Stromal cell of bone marrow (primary cell): ENCODE measurements at regions not wholly inside any gene's neighbourhood (a gene's known extent, or its start where the extent isn't known, plus 50 kb on each side); places are given as distances from the start of the nearest gene placed in this dataset.
A peak's percentile ranks its signal among the peaks of the same experiment; 100 is the strongest.
"Not testable (repeated sequence)": the region's sequence is repeated elsewhere in the genome, so short reads cannot be mapped to it uniquely, and the experiment has no call there.

Source experiments
- DNase-seq: peaks from one replicate; pipeline ENCODE4 v3.0.0-alpha.2; 2012; ENCODE audit warnings: low read depth

GRCh38 chr3:76198086-76198485 lies 412.7 kb upstream of the ZNF717 start:
- DNase-seq, result no peak

DNA sequence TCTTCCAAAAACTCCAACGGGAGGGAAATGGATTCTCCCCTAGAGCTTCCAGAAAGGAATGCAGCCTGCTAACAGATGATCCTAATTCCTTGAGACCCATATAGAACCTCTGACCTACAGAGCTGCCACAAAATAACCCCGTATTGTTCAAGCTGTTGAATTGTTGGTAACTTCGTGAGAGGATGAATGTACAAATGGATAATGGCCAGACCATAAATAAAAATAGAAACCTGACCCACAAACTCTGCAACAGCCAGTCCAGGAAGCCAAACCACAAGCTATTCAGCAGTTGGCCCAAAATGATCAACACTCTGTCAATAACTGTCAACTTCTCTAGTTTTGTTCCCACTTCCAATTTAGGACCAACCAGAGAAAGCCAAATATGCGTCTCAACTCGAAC lies 414.0 kb upstream of the ZNF717 start:
- no peak for DNase-seq

- DNase-seq, result no peak
These were observed 418.2 kb upstream of the ZNF717 start for GRCh38 chr3:76203578-76203977.

GRCh38 chr3:76206346-76206745 lies 421.0 kb upstream of the ZNF717 start:
- no peak for DNase-seq

GRCh38 chr3:76212679-76213078 lies 427.3 kb upstream of the ZNF717 start:
- no peak for DNase-seq

DNA sequence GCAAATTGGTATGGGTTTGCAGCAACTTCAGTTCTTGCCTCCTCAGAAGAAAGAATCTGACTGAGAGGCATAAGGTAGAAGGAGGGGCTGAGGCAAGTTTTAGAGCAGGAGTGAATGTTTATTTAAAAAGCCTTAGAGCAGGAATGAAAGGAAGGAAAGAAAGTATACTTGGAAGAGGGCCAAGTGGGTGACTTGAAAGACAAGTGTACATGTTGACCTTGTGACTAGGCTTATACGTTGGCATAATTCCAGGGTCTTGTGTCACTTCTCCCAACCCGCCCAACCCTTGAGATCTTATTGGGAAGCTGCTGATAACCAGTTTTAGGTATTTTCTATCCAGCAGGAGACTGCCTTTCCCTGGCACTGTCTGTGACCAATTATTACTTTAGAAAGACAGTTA lies 436.9 kb upstream of the ZNF717 start:
- DNase-seq, result no peak

- DNase-seq, result no peak
These were observed 445.9 kb upstream of the ZNF717 start for GRCh38 chr3:76231258-76231657.

- no peak for DNase-seq
These were observed 457.8 kb upstream of the ZNF717 start for GRCh38 chr3:76242886-76243753.

DNA sequence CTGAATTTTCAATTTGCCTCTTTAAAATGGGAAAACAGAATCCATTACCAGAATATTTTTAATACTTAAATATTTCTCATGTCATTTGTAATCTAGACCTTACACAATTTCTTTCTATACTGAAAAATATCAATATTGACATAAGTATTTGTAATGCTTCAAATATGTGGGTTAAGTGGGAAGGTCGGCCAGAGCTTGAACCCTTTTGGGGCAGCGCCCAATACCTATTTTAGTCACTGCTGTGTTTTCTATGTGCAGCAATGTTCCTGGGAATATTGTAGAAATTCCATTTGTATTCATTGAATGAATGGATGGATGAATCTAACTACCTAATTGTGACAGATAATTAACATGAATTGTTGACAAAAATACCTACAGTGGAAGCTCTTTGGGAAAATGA lies 459.7 kb upstream of the ZNF717 start:
- no peak for DNase-seq

DNA sequence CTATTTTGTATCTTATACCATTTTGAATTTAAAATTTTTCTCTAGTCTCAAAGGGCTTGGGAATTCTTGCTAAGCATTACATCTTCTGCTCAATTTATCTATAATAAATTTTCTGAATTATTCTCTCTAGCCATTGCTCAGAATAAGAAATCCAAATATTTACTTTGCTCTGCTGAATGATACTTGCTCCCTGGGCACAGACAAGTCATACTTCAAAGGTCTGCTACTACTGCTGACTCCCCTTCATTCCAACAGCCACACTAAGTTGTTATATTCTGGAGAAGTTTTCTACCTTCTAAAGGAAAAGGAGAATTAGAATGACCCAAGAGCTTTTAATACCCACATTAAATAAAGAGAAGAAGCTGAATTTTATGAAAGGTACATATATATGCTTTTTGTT lies 460.3 kb upstream of the ZNF717 start:
- no peak for DNase-seq

DNA sequence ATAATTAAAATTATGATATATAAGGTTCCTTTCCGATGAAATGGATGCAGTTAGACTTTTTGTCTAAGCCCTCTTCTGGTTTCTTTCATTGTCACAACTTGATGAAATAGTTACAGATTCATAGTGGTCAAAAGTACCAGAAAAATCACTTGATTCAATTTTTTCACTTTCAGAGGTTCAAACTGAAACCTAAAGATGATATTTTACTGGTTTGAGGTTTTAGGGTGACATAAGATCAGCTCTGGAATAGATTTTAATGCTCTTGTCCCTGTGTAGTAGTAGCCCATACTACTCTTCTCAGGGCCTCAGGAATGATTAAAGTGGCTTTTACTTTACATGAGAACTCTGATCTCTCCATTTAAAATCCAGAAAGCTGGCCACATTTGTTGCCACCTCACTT lies 479.1 kb upstream of the ZNF717 start:
- DNase-seq, result no peak

- DNase-seq, result no peak
These were observed 479.6 kb upstream of the ZNF717 start for GRCh38 chr3:76264911-76265310.

- no peak for DNase-seq
These were observed 481.2 kb upstream of the ZNF717 start for GRCh38 chr3:76266511-76266910.

- DNase-seq, result no peak
These were observed 482.6 kb upstream of the ZNF717 start for GRCh38 chr3:76267851-76268380.

GRCh38 chr3:76293856-76294255 lies 508.5 kb upstream of the ZNF717 start:
- DNase-seq, result no peak

DNA sequence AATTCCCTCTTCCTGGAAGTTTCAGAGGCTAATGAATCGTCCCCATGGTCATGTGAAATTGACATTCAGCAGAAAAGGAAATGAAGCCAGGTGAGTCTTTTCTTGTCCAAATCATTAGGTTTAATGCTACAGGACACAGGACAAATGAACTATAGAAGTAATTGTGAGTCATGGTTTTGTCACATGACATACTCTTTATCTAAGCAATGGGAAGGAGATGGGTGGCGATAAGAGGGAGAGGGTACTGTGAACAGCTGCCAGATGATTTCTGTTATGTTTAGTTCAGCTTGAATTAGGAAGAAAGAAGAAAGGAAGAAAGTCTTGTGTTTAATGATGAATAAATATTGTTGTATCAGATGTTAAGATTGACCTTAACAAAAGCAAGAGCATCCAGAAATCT lies 515.4 kb upstream of the ZNF717 start:
- DNase-seq, result no peak

DNA sequence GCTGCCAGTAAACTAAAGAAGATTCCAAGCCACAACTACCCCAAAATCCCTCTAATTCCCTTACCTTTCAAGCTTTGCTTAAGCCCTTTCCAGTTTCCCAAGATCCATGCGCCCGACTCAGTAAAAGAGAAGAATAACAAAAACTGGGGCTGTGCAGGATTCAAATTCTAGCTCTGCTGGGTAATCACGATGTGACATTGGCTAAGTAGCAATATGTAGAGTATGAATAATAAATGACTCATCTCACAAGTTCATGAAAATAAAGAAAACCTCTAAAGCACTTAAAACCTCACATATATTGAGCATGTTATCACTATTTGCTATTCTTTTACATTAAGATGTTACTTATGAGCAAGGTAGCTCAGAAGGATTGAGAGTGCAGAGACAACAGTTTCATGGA lies 522.2 kb upstream of the ZNF717 start:
- no peak for DNase-seq

DNA sequence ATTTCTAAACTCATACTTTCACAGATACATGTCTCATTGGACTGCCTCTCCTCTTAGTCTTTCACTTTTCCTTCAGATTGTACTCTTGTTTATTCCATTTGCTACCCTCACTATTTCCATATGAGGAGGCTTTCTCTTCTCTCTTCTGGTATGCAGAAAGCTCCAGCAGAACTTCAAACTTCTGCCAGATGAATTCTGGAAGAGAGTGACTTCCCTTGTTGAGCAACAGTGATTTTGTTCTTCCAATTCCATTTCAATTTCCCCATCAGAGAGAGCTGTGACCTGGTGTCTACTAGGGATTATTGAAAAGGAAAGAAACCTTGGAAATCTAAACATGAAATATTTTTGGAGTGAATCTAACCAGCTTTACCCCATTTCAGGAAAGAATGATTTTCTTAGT lies 523.2 kb upstream of the ZNF717 start:
- peak; percentile 9 for DNase-seq

DNA sequence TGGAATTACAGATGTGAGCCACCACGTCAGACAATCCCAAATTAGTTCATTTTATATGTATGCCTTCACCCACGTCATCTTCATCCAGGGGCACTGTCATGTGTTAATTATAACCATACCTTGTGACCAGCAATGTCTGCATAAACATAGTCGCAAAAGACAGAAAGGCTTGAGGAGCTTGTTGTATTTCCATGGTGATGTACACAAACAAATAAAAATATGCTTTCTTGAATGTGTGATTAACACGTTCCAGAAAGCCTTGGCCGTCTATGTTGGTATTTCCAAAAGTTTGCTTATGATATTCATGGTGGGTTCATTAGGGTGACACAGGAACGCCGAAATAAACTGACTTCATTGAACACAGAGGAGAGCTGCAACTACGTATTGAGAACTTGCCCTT lies 524.7 kb upstream of the ZNF717 start:
- no peak for DNase-seq

DNA sequence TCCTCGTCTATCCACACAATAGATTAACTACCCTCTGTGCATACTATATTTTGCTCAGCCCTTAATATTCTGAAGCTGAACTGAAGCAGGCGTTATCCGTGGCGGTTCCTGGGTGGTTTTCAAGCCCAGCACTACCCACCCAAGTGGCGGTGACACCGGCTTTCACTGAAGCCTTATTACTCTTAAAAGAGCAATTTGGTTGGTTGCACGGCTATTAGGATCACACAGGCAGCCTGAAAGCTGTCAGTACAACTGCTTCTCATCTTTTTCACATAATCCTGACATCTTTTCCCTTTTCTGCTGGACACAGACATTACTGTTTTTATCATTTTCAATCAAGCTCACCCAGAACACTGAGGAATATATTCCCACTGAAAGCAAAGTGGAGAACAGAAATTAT lies 525.3 kb upstream of the ZNF717 start:
- DNase-seq, result no peak

- no peak for DNase-seq
These were observed 526.6 kb upstream of the ZNF717 start for GRCh38 chr3:76311941-76312340.

- not testable (repeated sequence) for DNase-seq
These were observed 530.6 kb upstream of the ZNF717 start for GRCh38 chr3:76315906-76316305.

GRCh38 chr3:76321614-76322013 lies 536.3 kb upstream of the ZNF717 start:
- DNase-seq, result no peak

GRCh38 chr3:76324101-76324500 lies 538.8 kb upstream of the ZNF717 start:
- no peak for DNase-seq
